MM.1S (cell line): ENCODE measurements at regions not wholly inside any gene's neighbourhood (a gene's known extent, or its start where the extent isn't known, plus 50 kb on each side); places are given as distances from the start of the nearest gene placed in this dataset.
"Not testable (repeated sequence)": the region's sequence is repeated elsewhere in the genome, so short reads cannot be mapped to it uniquely, and the experiment has no call there.

Experiments
- EZH2 ChIP-seq: fragments of 300-600 bp; sonication (generic); optimal IDR thresholded peaks from 2 replicates; pipeline ENCODE3; 2017; ENCODE audit warnings: low read depth, mild to moderate bottlenecking, antibody characterized with exemption, low read length, mixed read lengths
- TF ChIP-seq, protein P1 (sequence below): fragments of 300-600 bp; sonication (generic); IDR thresholded peaks from 2 replicates; pipeline ENCODE4 v1.5.1; 2016; ENCODE audit warnings: antibody characterized with exemption, low read length, mixed read lengths

DNA sequence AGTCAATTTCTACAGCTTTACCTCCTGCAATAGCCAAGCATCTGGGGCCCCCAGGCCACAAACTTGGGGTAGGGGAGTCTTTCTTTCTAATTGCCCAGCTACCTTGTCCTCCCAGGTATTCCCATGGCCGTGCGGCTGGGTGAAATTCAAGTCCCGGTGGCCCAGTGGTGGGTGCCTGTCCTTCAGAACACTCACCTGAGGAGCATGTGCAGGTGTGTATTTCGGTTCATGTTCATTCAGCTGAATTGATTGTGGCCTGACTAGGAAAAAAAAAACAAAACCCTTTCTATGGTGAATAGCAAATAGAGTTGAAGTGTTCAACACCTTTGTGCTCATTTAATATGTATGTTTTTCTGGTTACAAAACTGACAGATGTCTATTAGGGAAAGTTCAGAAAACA is 319.5 kb upstream of the CHRNA7 start:
- TF ChIP-seq, protein P1, sequence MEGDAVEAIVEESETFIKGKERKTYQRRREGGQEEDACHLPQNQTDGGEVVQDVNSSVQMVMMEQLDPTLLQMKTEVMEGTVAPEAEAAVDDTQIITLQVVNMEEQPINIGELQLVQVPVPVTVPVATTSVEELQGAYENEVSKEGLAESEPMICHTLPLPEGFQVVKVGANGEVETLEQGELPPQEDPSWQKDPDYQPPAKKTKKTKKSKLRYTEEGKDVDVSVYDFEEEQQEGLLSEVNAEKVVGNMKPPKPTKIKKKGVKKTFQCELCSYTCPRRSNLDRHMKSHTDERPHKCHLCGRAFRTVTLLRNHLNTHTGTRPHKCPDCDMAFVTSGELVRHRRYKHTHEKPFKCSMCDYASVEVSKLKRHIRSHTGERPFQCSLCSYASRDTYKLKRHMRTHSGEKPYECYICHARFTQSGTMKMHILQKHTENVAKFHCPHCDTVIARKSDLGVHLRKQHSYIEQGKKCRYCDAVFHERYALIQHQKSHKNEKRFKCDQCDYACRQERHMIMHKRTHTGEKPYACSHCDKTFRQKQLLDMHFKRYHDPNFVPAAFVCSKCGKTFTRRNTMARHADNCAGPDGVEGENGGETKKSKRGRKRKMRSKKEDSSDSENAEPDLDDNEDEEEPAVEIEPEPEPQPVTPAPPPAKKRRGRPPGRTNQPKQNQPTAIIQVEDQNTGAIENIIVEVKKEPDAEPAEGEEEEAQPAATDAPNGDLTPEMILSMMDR: not testable (repeated sequence)
- not testable (repeated sequence) for TF ChIP-seq EZH2
